ENCODE measurements at regions not wholly inside any gene's neighbourhood (a gene's known extent, or its start where the extent isn't known, plus 50 kb on each side); places are given as distances from the start of the nearest gene placed in this dataset.

DNA sequence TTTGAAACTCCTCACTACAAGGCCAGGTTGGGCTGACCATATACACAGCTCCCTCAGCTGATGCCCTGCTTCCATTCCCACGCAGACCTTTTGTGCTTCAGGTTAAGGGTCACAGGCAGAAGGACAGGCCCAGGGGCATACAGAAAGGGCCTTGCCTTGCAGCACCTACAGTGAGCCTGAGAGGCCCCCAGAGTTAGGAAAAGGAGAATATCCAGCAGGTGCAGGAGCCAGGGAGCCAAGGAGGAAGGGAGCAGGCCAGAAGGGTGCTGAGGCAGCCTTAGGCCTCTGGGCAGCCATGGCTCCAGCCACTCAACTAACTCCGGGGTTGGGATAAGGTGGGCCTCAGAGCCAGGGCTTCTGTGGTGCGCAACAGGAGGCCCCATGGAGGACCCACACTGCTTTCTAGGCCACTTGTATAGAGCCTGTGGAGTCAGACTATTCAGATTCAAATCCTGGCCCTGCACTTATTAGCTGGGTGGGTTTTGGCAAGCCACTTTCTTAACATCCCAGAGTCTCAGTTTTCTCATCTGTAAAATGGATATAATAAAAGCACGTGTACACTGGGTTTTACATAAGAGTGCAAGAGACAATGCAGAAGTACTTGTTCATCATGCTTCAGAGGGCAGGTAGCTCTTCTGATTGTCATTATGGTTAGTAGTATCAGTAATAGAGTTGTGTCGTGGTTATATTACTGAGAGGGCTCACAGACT is 214.6 kb upstream of the HAAO start:
- H3K27me3 ChIP-seq (ENCODE audit: insufficient read depth, low read length), result no peaks in the 10 kb centered on the region
- no peak overlapping the region for H3K4me3 ChIP-seq (replicated peaks in 1 of 2; ENCODE audit: low read depth in 1 of 2, low read length in 2 of 2)
- no peaks in the 10 kb centered on the region for H3K36me3 ChIP-seq (ENCODE audit: control insufficient read depth in 1 of 2, insufficient read depth in 2 of 2, low read length in 2 of 2)
- CTCF ChIA-PET, result no interaction called here
- no peaks in the 10 kb centered on the region for H3K9me2 ChIP-seq (ENCODE audit: insufficient read depth)
- H2AFZ ChIP-seq (ENCODE audit: low read depth, low read length, poor library complexity, severe bottlenecking), result no peak overlapping the region
- H4K20me1 ChIP-seq (ENCODE audit: insufficient read depth), result no peaks in the 10 kb centered on the region
- H3K9ac ChIP-seq (ENCODE audit: low read length), result no peak overlapping the region
- TF ChIP-seq ELF1 (IDR thresholded peaks at IDR 0.05; ENCODE audit: borderline replicate concordance, low read depth) (no peak), EGR1 (IDR thresholded peaks at IDR 0.05; ENCODE audit: low read depth) (no peak), EZH2phosphoT487 (IDR thresholded peaks at IDR 0.05; ENCODE audit: borderline replicate concordance) (no peak), RAD21 (IDR thresholded peaks at IDR 0.05; ENCODE audit: low read depth) (no peak), JUND (IDR thresholded peaks at IDR 0.05) (no peak), YY1 (IDR thresholded peaks at IDR 0.05; ENCODE audit: extremely low read depth, insufficient replicate concordance, low read depth, low read length) (no peak), SIN3A (IDR thresholded peaks at IDR 0.05; ENCODE audit: low read depth) (no peak), SP1 (IDR thresholded peaks at IDR 0.05; ENCODE audit: low read depth) (no peak), ZNF274 (IDR thresholded peaks at IDR 0.05; ENCODE audit: low read depth, low read length) (no peak), TCF7L2 (IDR thresholded peaks at IDR 0.05; ENCODE audit: borderline replicate concordance, extremely low read depth, insufficient read depth, insufficient read length) (no peak), SRF (IDR thresholded peaks at IDR 0.05; ENCODE audit: low read depth) (no peak), CBX3 (IDR thresholded peaks at IDR 0.05; ENCODE audit: low read depth) (no peak), EZH2 (IDR thresholded peaks at IDR 0.05) (no peak), FOSL1 (IDR thresholded peaks at IDR 0.05; ENCODE audit: low read depth) (no peak)
- TF ChIP-seq, protein P1, sequence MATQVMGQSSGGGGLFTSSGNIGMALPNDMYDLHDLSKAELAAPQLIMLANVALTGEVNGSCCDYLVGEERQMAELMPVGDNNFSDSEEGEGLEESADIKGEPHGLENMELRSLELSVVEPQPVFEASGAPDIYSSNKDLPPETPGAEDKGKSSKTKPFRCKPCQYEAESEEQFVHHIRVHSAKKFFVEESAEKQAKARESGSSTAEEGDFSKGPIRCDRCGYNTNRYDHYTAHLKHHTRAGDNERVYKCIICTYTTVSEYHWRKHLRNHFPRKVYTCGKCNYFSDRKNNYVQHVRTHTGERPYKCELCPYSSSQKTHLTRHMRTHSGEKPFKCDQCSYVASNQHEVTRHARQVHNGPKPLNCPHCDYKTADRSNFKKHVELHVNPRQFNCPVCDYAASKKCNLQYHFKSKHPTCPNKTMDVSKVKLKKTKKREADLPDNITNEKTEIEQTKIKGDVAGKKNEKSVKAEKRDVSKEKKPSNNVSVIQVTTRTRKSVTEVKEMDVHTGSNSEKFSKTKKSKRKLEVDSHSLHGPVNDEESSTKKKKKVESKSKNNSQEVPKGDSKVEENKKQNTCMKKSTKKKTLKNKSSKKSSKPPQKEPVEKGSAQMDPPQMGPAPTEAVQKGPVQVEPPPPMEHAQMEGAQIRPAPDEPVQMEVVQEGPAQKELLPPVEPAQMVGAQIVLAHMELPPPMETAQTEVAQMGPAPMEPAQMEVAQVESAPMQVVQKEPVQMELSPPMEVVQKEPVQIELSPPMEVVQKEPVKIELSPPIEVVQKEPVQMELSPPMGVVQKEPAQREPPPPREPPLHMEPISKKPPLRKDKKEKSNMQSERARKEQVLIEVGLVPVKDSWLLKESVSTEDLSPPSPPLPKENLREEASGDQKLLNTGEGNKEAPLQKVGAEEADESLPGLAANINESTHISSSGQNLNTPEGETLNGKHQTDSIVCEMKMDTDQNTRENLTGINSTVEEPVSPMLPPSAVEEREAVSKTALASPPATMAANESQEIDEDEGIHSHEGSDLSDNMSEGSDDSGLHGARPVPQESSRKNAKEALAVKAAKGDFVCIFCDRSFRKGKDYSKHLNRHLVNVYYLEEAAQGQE (IDR thresholded peaks at IDR 0.05; ENCODE audit: low read depth), result no peak
- TF ChIP-seq, protein P2, sequence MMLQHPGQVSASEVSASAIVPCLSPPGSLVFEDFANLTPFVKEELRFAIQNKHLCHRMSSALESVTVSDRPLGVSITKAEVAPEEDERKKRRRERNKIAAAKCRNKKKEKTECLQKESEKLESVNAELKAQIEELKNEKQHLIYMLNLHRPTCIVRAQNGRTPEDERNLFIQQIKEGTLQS (IDR thresholded peaks at IDR 0.05), result no peak
- TF ChIP-seq, protein P3, sequence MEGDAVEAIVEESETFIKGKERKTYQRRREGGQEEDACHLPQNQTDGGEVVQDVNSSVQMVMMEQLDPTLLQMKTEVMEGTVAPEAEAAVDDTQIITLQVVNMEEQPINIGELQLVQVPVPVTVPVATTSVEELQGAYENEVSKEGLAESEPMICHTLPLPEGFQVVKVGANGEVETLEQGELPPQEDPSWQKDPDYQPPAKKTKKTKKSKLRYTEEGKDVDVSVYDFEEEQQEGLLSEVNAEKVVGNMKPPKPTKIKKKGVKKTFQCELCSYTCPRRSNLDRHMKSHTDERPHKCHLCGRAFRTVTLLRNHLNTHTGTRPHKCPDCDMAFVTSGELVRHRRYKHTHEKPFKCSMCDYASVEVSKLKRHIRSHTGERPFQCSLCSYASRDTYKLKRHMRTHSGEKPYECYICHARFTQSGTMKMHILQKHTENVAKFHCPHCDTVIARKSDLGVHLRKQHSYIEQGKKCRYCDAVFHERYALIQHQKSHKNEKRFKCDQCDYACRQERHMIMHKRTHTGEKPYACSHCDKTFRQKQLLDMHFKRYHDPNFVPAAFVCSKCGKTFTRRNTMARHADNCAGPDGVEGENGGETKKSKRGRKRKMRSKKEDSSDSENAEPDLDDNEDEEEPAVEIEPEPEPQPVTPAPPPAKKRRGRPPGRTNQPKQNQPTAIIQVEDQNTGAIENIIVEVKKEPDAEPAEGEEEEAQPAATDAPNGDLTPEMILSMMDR (IDR thresholded peaks at IDR 0.05 in 2 of 3, conservative IDR thresholded peaks at IDR 0.05 in 1 of 3; ENCODE audit: borderline replicate concordance in 1 of 3, insufficient read depth in 1 of 3, low read depth in 2 of 3, low read length in 2 of 3), result no peak
- TF ChIP-seq, protein P4, sequence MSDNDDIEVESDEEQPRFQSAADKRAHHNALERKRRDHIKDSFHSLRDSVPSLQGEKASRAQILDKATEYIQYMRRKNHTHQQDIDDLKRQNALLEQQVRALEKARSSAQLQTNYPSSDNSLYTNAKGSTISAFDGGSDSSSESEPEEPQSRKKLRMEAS (IDR thresholded peaks at IDR 0.05), result no peak
- no peak overlapping the region for H3K4me2 ChIP-seq (ENCODE audit: low read length)
- no peaks in the 10 kb centered on the region for H3K79me2 ChIP-seq (ENCODE audit: insufficient read depth, low read length)
- no peak for ATAC-seq
- POLR2A ChIA-PET, result no interaction called here
- H3K4me1 ChIP-seq (ENCODE audit: control insufficient read depth in 1 of 2, insufficient read depth in 2 of 2, low read length in 2 of 2), result peaks cover 6 to 11% of the 10 kb centered on the region in 2 experiments
- RAD21 ChIA-PET (ENCODE audit: low non-redundant PET in 1 of 2, low total read pairs in 2 of 2, uncharacterized antibody in 2 of 2, unreplicated experiment in 2 of 2), result no interaction called here
- DNase-seq (ENCODE audit: low read depth, low spot score), result no peak
- intact Hi-C loops (cut with micrococcal nuclease), result no loop called here
- BruUV-seq (replicated peaks), result no TSS peak
- H3K9me3 ChIP-seq (ENCODE audit: control insufficient read depth in 1 of 2, insufficient read depth in 1 of 2, low read depth in 1 of 2, low read length in 2 of 2), result no peaks in the 10 kb centered on the region
- H3K27ac ChIP-seq (ENCODE audit: low read depth, low read length), result no peak overlapping the region
